ENCODE measurements at regions not wholly inside any gene's neighbourhood (a gene's known extent, or its start where the extent isn't known, plus 50 kb on each side); places are given as distances from the start of the nearest gene placed in this dataset.
"Not testable (repeated sequence)": the region's sequence is repeated elsewhere in the genome, so short reads cannot be mapped to it uniquely, and the experiment has no call there.

DNA sequence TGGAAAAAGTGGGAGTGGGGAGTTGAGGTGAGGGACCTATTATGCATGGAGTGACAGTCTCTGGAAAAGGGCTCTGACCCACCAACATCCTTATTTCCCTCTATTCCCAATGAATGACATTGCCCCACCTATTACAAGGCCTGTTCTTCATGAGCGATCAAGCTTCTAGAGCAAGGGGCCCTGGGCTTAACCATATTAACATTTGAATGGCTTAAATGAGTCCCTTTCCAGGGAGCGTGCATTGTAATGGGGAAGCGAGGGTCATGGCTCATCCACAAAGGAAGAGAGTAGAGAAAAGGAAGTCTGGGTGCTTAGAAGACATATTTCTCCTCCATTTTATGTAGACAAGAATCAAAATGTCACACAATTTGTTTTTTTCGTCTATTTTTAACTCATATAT lies 255.5 kb downstream of the CAAP1 start:
- Histone ChIP-seq H3K4me3 (ENCODE audit: low read length) (no peak overlapping the region), H3K9me3 (ENCODE audit: control insufficient read depth, insufficient read depth, low read length) (no peaks in the 10 kb centered on the region), H3F3A (ENCODE audit: control insufficient read depth, insufficient read depth) (no peaks in the 10 kb centered on the region), H3K27ac (ENCODE audit: low read depth, low read length) (no peak overlapping the region), H4K20me1 (ENCODE audit: control insufficient read depth, insufficient read depth, low read depth, low read length) (no peaks in the 10 kb centered on the region), H3K4me2 (ENCODE audit: low read length) (no peak overlapping the region), H3K27me3 (ENCODE audit: control insufficient read depth, low read length) (no peaks in the 10 kb centered on the region), H3K79me2 (ENCODE audit: control insufficient read depth, low read length) (no peaks in the 10 kb centered on the region), H3K36me3 (ENCODE audit: control insufficient read depth, low read length) (no peaks in the 10 kb centered on the region), H3K9me2 (replicated peaks; ENCODE audit: control insufficient read depth, low read length) (no peaks in the 10 kb centered on the region), H3K4me1 (ENCODE audit: control insufficient read depth, low read length) (no peaks in the 10 kb centered on the region)
- no peak for TF ChIP-seq EZH2phosphoT487 (IDR thresholded peaks at IDR 0.05; ENCODE audit: borderline replicate concordance, low read length)
- TF ChIP-seq, protein P1, sequence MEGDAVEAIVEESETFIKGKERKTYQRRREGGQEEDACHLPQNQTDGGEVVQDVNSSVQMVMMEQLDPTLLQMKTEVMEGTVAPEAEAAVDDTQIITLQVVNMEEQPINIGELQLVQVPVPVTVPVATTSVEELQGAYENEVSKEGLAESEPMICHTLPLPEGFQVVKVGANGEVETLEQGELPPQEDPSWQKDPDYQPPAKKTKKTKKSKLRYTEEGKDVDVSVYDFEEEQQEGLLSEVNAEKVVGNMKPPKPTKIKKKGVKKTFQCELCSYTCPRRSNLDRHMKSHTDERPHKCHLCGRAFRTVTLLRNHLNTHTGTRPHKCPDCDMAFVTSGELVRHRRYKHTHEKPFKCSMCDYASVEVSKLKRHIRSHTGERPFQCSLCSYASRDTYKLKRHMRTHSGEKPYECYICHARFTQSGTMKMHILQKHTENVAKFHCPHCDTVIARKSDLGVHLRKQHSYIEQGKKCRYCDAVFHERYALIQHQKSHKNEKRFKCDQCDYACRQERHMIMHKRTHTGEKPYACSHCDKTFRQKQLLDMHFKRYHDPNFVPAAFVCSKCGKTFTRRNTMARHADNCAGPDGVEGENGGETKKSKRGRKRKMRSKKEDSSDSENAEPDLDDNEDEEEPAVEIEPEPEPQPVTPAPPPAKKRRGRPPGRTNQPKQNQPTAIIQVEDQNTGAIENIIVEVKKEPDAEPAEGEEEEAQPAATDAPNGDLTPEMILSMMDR (IDR thresholded peaks at IDR 0.05; ENCODE audit: low read depth, low read length, poor library complexity, severe bottlenecking), result no peak

DNA sequence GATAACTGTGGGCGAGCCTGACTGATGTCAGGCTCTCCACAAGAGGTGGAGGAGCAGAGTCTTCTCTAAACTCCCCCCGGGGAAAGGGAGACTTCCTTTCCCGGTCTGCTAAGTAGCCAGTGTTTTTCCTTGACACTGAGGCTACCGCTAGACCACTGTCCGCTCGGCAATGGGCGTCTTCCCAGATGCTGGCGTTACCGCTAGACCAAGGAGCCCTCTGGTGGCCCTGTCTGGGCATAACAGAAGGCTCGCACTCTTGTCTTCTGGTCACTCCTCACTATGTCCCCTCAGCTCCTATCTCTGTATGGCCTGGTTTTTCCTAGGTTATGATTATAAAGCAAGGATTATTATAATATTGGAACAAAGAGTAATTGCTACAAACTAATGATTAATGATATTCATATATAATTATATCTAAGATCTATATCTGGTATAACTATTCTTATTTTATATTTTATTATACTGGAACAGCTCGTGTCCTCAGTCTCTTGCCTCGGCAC lies 278.7 kb downstream of the CAAP1 start:
- not testable (repeated sequence) for H4K20me1 ChIP-seq (ENCODE audit: control insufficient read depth, insufficient read depth, low read depth, low read length); H3F3A ChIP-seq (ENCODE audit: control insufficient read depth, insufficient read depth); H3K36me3 ChIP-seq (ENCODE audit: control insufficient read depth, low read length); H3K4me2 ChIP-seq (ENCODE audit: low read length); H3K27ac ChIP-seq (ENCODE audit: low read depth, low read length); H3K9me3 ChIP-seq (ENCODE audit: control insufficient read depth, insufficient read depth, low read length); H3K79me2 ChIP-seq (ENCODE audit: control insufficient read depth, low read length); H3K9me2 ChIP-seq (replicated peaks; ENCODE audit: control insufficient read depth, low read length); H3K4me3 ChIP-seq (ENCODE audit: low read length); H3K27me3 ChIP-seq (ENCODE audit: control insufficient read depth, low read length); H3K4me1 ChIP-seq (ENCODE audit: control insufficient read depth, low read length)
- TF ChIP-seq, protein P1 (IDR thresholded peaks at IDR 0.05; ENCODE audit: low read depth, low read length, poor library complexity, severe bottlenecking), result peak; percentile 44

DNA sequence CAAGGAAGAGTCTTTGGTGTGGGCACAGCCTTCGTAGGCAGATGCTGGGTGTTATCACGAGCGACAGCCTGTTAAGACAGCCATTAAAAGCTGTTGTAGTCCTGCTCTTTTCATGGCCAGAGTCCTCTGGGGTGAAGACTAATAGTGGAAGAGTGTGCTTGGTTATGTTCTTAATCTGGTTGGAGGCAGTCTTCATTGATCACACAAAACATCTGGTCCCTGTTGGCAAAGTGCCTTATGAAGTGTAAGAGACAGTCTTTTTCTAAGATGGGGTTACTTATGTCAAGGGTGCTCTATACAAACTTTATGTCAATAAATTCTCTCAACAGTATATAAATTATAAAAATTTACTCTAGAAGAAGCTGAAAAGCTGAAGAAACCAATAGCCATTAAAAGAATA lies 280.4 kb downstream of the CAAP1 start:
- no peak overlapping the region for H3K4me3 ChIP-seq (ENCODE audit: low read length)
- H3K27ac ChIP-seq (ENCODE audit: low read depth, low read length), result no peak overlapping the region
- TF ChIP-seq EZH2phosphoT487 (IDR thresholded peaks at IDR 0.05; ENCODE audit: borderline replicate concordance, low read length), result no peak
- TF ChIP-seq, protein P1 (IDR thresholded peaks at IDR 0.05; ENCODE audit: low read depth, low read length, poor library complexity, severe bottlenecking), result no peak
- H4K20me1 ChIP-seq (ENCODE audit: control insufficient read depth, insufficient read depth, low read depth, low read length), result no peaks in the 10 kb centered on the region
- H3K4me1 ChIP-seq (ENCODE audit: control insufficient read depth, low read length), result no peaks in the 10 kb centered on the region
- no peaks in the 10 kb centered on the region for H3K36me3 ChIP-seq (ENCODE audit: control insufficient read depth, low read length)
- H3K9me2 ChIP-seq (replicated peaks; ENCODE audit: control insufficient read depth, low read length), result no peaks in the 10 kb centered on the region
- no peaks in the 10 kb centered on the region for H3F3A ChIP-seq (ENCODE audit: control insufficient read depth, insufficient read depth)
- peaks cover 2% of the 10 kb centered on the region; the same call in 1 of the 2 replicates for H3K27me3 ChIP-seq (ENCODE audit: control insufficient read depth, low read length)
- no peak overlapping the region for H3K4me2 ChIP-seq (ENCODE audit: low read length)
- H3K79me2 ChIP-seq (ENCODE audit: control insufficient read depth, low read length), result no peaks in the 10 kb centered on the region
- no peaks in the 10 kb centered on the region for H3K9me3 ChIP-seq (ENCODE audit: control insufficient read depth, insufficient read depth, low read length)

DNA sequence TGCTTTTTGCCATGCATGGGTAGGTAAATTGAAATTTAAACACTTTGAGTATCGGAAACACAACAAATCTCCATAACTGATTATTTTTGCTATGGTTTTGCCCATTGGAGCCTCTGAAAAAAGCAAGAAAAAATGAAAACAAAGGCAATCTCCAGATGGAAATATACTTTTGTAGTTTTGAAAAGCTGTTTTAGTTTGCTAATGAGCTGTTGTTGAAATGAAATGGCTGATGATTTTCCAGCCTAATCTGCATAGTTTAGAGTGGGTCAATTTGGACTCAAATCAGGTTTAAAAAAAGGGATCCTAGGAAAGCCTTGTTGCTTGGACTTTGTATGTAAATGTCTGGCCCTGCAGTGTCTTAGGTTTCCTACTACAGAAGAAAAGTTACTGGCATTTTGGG lies 285.8 kb downstream of the CAAP1 start:
- H3K27ac ChIP-seq (ENCODE audit: low read depth, low read length), result no peak overlapping the region
- no peaks in the 10 kb centered on the region for H3K4me1 ChIP-seq (ENCODE audit: control insufficient read depth, low read length)
- H4K20me1 ChIP-seq (ENCODE audit: control insufficient read depth, insufficient read depth, low read depth, low read length), result no peaks in the 10 kb centered on the region
- H3K9me3 ChIP-seq (ENCODE audit: control insufficient read depth, insufficient read depth, low read length), result no peaks in the 10 kb centered on the region
- H3F3A ChIP-seq (ENCODE audit: control insufficient read depth, insufficient read depth), result no peaks in the 10 kb centered on the region
- TF ChIP-seq EZH2phosphoT487 (IDR thresholded peaks at IDR 0.05; ENCODE audit: borderline replicate concordance, low read length), result no peak
- TF ChIP-seq, protein P1 (IDR thresholded peaks at IDR 0.05; ENCODE audit: low read depth, low read length, poor library complexity, severe bottlenecking), result no peak
- no peaks in the 10 kb centered on the region for H3K36me3 ChIP-seq (ENCODE audit: control insufficient read depth, low read length)
- no peaks in the 10 kb centered on the region for H3K9me2 ChIP-seq (replicated peaks; ENCODE audit: control insufficient read depth, low read length)
- H3K4me2 ChIP-seq (ENCODE audit: low read length), result no peak overlapping the region
- H3K4me3 ChIP-seq (ENCODE audit: low read length), result no peak overlapping the region
- no peaks in the 10 kb centered on the region for H3K27me3 ChIP-seq (ENCODE audit: control insufficient read depth, low read length)
- H3K79me2 ChIP-seq (ENCODE audit: control insufficient read depth, low read length), result no peaks in the 10 kb centered on the region
